ENCODE measurements at regions not wholly inside any gene's neighbourhood (a gene's known extent, or its start where the extent isn't known, plus 50 kb on each side); places are given as distances from the start of the nearest gene placed in this dataset.
"Not testable (repeated sequence)": the region's sequence is repeated elsewhere in the genome, so short reads cannot be mapped to it uniquely, and the experiment has no call there.

DNA sequence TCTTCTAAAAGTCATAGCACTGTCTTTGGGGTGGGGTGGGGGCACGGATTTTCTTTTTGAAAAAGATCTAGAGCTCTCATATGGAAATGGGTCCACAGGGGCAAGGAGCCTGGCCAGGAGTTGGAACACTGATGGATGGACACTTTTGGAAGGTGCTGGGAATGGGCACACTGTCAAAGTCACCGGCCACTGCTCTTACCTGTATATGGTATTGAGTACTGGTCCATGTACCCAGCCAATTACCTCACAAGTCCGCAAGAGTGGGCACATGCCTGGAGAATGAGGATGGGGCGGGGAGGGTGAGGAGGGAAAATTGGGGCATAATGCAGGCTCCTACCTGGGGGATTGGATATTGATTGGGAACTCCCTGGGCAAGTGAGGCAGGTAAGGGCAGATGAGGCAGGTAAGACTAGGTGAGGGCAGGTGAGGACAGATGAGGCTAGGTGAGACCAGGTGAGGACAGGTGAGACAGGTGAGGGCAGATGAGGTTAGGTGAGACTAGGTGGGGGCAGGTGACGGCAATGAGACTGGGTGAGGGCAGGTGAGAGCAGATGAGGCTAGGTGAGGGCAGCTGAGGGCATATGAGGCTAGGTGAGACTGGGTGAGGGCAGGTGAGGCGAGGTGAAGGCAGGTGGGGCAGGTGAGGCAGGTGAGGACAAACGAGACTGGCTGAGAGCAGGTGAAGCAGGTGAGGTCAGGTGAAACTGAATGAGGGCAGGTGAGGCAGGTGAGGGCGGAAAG, 167.9 kb downstream of the NRN1 start:
- no peak for DNase-seq (ENCODE audit: low spot score)

DNA sequence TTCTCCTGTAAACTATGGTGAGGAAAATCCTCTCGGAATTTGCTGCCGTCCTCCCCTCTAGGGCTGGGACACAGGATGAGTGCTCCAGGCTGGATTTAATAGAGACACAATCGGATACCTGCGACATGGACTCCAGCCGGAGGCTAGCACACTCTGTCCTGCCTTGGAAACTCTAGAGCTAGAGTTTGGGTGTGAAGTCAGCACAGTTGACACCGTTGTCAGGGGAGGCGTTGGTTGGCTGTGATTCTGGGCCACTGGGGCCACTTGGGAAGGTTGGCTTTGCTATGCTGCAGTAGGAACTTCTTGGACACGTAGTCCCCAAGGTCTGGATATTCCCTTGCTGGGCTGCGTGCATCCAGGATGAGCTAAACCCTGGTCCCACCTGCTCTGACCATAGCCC, 169.4 kb downstream of the NRN1 start:
- DNase-seq (ENCODE audit: low spot score): no peak

DNA sequence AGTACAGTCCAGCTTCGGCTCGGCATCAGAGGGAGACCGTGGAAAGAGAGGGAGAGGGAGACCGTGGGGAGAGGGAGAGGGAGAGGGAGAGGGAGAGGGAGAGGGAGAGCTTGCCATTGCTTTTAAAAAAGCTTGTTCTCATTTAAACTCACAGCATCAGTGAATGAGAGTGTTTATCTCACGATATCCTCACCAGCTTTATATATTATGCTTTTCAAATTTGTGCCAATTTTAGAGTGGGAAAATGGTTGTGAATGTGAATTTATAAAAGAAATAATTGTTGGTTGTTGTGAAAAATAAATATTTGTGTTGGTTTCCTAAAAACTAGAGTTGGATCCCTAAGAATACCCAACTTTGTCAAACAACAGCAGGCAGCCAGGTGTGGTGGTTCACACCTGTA, 170.1 kb downstream of the NRN1 start:
- DNase-seq (ENCODE audit: low spot score): not testable (repeated sequence)

DNA sequence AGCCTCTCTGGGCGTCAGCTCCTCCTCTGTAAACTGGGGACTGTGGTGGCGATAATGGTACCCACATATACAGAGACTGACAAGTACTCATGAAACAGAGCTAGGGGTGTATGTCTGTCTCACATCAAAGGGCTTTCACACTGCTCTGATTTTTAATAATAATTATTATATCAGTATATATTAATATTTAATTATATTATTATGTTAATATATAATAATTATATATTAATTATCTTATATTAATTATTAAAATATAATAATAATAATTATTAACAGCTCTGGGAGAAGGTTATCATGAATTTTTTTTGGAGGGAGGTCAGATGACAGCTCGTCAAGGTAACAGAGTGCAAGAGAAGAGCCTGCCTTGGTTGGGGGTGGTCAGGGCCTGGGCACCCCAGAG, 173.6 kb downstream of the NRN1 start:
- DNase-seq (ENCODE audit: low spot score): no peak

DNA sequence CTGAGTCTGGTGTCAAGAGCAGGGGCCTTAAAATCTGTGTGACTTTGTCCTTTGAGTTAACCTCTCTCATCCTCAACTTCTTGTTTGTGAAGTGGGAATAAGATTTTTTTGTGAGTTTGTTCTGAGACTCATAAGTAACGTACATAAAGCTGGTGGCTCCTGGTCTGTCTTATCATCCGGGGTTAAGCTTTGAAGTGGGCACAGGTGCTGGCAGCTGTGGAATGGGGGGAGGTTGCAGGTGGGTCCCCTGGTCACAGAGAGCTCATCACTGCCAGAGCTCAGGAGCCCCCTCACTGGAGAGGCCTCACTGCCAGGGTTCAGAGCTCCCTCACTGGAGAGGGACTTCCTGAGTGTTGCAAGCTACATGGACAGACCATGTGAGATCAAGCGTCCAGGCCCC, 174.1 kb downstream of the NRN1 start:
- DNase-seq (ENCODE audit: low spot score): no peak

DNA sequence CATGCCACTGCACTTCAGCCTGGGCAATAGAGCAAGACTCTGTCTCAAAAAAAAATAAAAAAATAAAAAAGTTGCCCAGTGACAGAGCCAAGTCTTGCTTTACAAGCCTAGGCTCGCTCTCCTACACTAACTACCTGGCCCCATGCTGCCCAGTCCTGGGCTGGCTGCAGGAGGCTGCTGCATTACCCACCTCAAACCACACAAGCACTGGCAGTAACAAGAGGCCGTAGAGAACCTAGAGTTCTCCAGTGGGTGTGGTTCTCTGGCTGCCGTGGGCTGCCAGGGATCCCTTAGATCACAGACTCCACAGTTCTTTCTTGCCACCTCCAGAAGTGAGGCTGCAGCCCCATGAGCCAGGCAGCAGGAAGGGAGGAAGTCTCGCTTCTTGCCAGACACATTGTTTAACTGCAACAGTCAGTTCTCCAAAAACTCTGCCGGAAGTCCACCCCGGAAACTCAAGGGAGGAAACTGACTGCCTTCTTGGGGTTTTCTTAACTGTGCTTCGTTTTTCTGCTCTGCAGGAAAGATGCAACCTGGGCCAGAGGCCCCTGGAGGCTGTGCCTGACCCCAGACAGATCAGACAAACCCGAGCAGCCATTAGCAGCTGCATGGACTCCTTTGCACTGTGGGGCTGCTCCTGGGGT, 175.4 kb downstream of the NRN1 start:
- DNase-seq (ENCODE audit: low spot score): not testable (repeated sequence)

DNA sequence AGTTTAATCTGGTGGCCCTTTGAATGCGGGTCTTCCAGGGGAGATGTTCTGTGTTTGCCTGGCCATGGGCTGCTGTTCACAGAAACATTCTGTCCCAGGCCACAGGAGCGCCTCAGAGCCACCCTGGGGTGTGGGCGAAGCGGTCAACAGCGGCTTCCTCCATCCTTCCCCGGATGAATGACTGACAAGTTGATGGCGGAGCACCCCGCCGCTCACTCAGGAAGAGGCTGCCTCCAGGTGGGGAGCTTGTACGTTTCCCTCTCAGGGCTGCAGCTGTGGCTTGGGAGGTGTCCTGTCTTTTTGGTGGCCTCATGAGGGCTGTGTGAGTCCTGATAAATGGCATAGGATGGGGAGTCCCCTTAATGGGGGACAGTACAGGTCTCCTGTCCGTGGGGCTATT, 178.4 kb downstream of the NRN1 start:
- no peak for DNase-seq (ENCODE audit: low spot score)

DNA sequence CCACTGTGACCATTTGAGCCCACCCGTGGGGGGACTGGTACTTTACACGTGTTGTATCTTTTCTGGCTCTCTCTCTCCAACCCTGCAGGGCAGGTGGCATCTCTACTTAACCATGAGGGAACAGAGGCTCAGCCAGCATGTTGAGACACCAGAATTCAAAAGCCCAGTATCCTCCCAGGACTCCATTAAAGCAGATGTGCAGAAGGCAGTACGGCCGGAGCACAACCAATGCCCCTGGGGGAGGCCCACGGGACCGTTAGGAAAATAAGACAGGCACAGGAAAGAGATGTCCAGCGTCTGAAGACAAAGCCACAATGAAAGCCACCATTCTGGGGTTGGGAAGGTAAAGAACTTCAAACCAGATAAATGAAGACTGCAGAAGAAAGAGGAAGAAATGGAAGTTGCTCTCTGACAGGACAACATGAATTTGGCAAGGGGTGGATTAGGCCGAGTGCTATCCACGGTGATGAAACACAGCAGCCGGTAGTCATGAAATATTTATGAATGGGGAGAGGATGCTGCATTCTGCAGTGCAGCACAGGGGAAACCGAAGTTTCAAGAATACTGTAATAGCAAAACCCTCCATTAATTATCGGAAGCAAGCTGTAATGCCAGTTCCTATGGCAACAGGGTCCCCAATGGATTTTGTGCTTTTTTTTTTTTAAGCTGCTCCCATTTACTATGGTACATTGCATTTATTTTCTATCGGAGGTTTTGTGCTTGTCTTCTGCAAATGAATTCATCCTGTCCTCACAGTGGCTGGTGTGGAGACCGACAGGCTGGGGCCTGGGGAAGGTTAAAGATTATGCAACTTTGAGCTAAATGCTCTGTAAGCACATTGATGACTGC, 179.4 kb downstream of the NRN1 start:
- no peak for DNase-seq (ENCODE audit: low spot score)

DNA sequence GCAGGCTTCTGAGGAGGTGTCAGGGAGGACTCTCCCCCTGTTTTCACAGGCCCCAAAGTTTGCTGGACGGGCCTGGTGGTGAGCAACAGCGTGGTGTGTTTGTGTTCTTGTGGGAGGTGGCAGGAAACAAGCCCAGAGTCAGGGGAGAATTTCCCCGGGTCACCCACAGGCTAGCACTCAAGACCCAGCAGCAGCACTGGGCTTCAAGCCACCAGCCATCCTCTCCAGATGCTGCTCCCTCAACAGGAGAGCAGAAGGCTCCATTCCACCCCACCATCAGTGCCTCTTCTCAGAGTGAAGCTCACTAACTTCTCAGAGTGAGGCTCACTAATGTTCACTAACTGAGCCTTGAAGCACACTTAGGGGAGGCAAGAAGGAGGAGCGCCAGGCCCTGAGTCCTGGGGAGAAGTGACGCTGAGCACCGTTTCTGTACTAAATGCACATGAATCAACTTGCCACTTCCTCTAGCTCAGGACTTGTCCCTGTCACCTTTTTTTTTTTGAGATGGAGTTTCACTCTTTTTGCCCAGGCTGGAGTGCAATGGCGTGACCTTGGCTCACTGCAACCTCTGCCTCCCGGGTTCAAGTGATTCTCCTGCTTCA, 182.2 kb downstream of the NRN1 start:
- not testable (repeated sequence) for DNase-seq (ENCODE audit: low spot score)

Data from putamen (tissue), 1 donor.